ENCODE measurements at regions not wholly inside any gene's neighbourhood (a gene's known extent, or its start where the extent isn't known, plus 50 kb on each side); places are given as distances from the start of the nearest gene placed in this dataset.

- no peak for TF ChIP-seq EZH2phosphoT487 (IDR thresholded peaks at IDR 0.05; ENCODE audit: borderline replicate concordance, low read length)
- no peak for TF ChIP-seq CTCF (IDR thresholded peaks at IDR 0.05; ENCODE audit: low read depth, low read length, poor library complexity, severe bottlenecking)
- Histone ChIP-seq H3K79me2 (ENCODE audit: control insufficient read depth, low read length) (no peaks in the 10 kb centered on the region), H3K36me3 (ENCODE audit: control insufficient read depth, low read length) (no peaks in the 10 kb centered on the region), H3K4me2 (ENCODE audit: low read length) (no peak overlapping the region), H3K9me3 (ENCODE audit: control insufficient read depth, insufficient read depth, low read length) (no peaks in the 10 kb centered on the region), H3K4me1 (ENCODE audit: control insufficient read depth, low read length) (no peaks in the 10 kb centered on the region), H3K9me2 (replicated peaks; ENCODE audit: control insufficient read depth, low read length) (no peaks in the 10 kb centered on the region), H3K4me3 (ENCODE audit: low read length) (no peak overlapping the region), H4K20me1 (ENCODE audit: control insufficient read depth, insufficient read depth, low read depth, low read length) (no peaks in the 10 kb centered on the region), H3F3A (ENCODE audit: control insufficient read depth, insufficient read depth) (no peaks in the 10 kb centered on the region), H3K27ac (ENCODE audit: low read depth, low read length) (no peak overlapping the region), H3K27me3 (ENCODE audit: control insufficient read depth, low read length) (no peaks in the 10 kb centered on the region)
Observed at GRCh38 chr6:154567695-154568220, 57.3 kb upstream of the CNKSR3 start.

- Histone ChIP-seq H3K9me3 (ENCODE audit: control insufficient read depth, insufficient read depth, low read length) (no peaks in the 10 kb centered on the region), H4K20me1 (ENCODE audit: control insufficient read depth, insufficient read depth, low read depth, low read length) (no peaks in the 10 kb centered on the region), H3F3A (ENCODE audit: control insufficient read depth, insufficient read depth) (no peaks in the 10 kb centered on the region), H3K4me1 (ENCODE audit: control insufficient read depth, low read length) (no peaks in the 10 kb centered on the region), H3K4me3 (ENCODE audit: low read length) (no peak overlapping the region), H3K9me2 (replicated peaks; ENCODE audit: control insufficient read depth, low read length) (no peaks in the 10 kb centered on the region), H3K27me3 (ENCODE audit: control insufficient read depth, low read length) (no peaks in the 10 kb centered on the region), H3K79me2 (ENCODE audit: control insufficient read depth, low read length) (no peaks in the 10 kb centered on the region), H3K4me2 (ENCODE audit: low read length) (no peak overlapping the region), H3K27ac (ENCODE audit: low read depth, low read length) (no peak overlapping the region), H3K36me3 (ENCODE audit: control insufficient read depth, low read length) (no peaks in the 10 kb centered on the region)
- TF ChIP-seq CTCF (IDR thresholded peaks at IDR 0.05; ENCODE audit: low read depth, low read length, poor library complexity, severe bottlenecking) (no peak), EZH2phosphoT487 (IDR thresholded peaks at IDR 0.05; ENCODE audit: borderline replicate concordance, low read length) (no peak)
Observed at GRCh38 chr6:154569156-154569862, 58.8 kb upstream of the CNKSR3 start.

- TF ChIP-seq CTCF (IDR thresholded peaks at IDR 0.05; ENCODE audit: low read depth, low read length, poor library complexity, severe bottlenecking): no peak
- TF ChIP-seq EZH2phosphoT487 (IDR thresholded peaks at IDR 0.05; ENCODE audit: borderline replicate concordance, low read length): no peak
- no peaks in the 10 kb centered on the region for H3K9me3 ChIP-seq (ENCODE audit: control insufficient read depth, insufficient read depth, low read length)
- no peaks in the 10 kb centered on the region for H3K4me1 ChIP-seq (ENCODE audit: control insufficient read depth, low read length)
- H3K79me2 ChIP-seq (ENCODE audit: control insufficient read depth, low read length): no peaks in the 10 kb centered on the region
- no peaks in the 10 kb centered on the region for H3K36me3 ChIP-seq (ENCODE audit: control insufficient read depth, low read length)
- H3K4me2 ChIP-seq (ENCODE audit: low read length): no peak overlapping the region
- no peaks in the 10 kb centered on the region for H3K27me3 ChIP-seq (ENCODE audit: control insufficient read depth, low read length)
- no peaks in the 10 kb centered on the region for H3K9me2 ChIP-seq (replicated peaks; ENCODE audit: control insufficient read depth, low read length)
- no peak overlapping the region for H3K4me3 ChIP-seq (ENCODE audit: low read length)
- H3F3A ChIP-seq (ENCODE audit: control insufficient read depth, insufficient read depth): no peaks in the 10 kb centered on the region
- H4K20me1 ChIP-seq (ENCODE audit: control insufficient read depth, insufficient read depth, low read depth, low read length): no peaks in the 10 kb centered on the region
- H3K27ac ChIP-seq (ENCODE audit: low read depth, low read length): no peak overlapping the region
Observed at GRCh38 chr6:154570505-154570904, 60.0 kb upstream of the CNKSR3 start.
